Kidney tubule cell (primary cell): ENCODE measurements at regions not wholly inside any gene's neighbourhood (a gene's known extent, or its start where the extent isn't known, plus 50 kb on each side); places are given as distances from the start of the nearest gene placed in this dataset.
"Not testable (repeated sequence)": the region's sequence is repeated elsewhere in the genome, so short reads cannot be mapped to it uniquely, and the experiment has no call there.

Source experiments
- DNase-seq: peaks from one replicate; pipeline ENCODE4 v3.0.0-alpha.2; 2018; ENCODE audit warnings: low spot score

DNA sequence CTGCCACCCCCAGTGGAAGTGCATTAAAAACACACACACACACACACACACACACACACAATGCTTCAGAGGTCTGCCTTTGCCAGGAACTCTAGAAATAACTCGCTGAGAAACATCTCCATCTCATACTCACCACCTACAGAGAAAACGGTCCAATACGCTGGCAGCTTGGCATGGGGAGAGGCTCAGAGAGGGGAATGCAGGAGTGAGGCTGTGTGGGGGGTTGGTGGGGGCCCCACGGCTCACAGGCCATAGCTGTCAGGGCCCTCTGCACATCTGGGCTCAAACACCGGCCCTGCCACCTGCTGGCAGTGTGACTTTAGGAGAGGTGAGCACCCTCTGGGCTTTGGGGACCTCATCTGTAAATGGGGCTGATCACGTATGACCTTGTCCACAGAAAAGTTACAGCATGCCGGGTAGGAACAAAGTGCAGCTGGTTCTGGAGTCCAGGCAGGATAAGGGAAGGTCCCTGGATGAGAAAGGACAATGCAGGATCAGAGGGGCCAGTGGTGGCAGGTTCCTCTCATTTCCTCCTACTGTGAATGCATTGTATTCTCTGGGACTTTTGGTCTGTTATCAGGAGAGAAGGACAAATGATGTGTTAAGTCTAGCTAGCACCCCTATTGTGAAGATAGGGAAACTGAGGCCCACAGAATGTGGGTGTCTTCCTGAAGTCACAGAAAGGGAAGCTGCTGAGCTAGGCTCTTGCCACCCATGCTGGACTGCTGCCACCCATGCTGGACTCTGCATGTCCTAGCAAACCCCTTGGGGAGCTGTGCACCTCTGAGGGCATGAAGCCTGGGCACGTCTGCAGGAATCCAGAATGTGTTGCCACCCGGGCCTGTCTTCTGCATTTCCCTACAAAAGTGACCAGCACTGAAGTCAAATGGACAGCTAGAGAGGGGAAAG, 404.6 kb downstream of the RPS24 start:
- no peak for DNase-seq

DNA sequence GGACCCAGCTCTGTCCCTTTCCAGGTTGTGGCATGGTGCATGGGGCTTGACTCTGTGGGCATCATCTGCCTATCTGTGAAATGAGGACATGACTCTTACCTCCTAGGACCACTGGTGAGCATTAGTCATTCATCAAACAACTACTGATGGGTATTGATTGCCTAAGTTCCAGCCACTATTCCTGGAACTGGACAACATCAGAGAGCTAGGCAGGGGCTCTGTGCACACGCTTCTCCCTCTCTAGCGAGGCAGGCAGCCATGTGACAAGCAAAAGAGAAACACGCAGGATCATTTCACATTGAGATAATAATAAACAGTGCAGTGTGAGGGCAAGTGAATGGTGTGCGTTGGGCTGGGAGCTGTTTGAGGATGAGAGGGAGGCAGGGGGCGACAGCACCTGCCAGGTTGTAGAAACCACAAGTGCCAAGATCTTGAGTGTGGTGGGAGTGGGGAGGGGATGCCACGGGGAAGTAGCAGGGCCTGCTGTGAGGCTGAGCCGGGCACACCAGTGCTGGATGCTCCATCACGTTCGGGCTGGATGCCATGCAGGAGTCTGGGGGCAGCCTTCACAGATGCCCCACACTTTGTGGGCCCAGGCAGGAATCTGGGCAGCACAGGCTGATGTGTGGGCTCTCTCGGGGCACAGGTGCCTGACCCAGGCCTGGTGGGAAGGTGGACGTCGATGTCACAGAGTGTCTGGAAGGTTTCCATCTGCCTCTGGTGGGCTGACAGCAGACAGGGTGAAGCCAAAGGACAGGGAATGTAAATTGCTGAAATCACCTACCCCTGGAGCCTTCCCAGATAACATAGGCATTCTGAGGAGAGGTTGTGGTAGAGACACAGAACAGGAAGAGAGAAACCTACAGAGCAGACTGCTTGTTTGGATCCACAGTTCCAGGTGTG, 405.5 kb downstream of the RPS24 start:
- DNase-seq, result no peak

DNA sequence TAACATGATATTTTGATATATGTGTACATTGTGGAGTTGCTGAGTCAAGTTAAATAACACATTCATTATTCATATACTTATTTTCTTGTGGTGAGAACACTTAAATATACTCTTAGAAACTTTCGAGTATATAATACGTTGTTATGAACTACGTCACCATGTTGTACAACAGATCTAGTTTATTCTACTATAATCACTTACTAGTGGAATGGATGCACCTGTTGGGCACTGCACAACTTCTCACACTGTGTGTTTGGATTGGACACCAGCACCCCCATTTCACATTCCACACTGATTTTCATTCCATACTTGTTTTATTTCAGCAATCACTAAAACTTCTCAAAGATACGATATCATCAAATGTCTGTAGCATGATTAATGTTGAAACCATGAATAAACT, 407.3 kb downstream of the RPS24 start:
- no peak for DNase-seq

GRCh38 chr10:78441694-78442093, 408.0 kb downstream of the RPS24 start:
- DNase-seq, result no peak

- no peak for DNase-seq
Observed at GRCh38 chr10:78442836-78443550, 409.3 kb downstream of the RPS24 start.

- DNase-seq, result no peak
Observed at GRCh38 chr10:78443900-78444571, 410.4 kb downstream of the RPS24 start.

- DNase-seq, result not testable (repeated sequence)
Observed at GRCh38 chr10:78444741-78445140, 411.1 kb downstream of the RPS24 start.

- DNase-seq, result no peak
Observed at GRCh38 chr10:78445308-78445707, 411.6 kb downstream of the RPS24 start.

- DNase-seq, result no peak
Observed at GRCh38 chr10:78448470-78448869, 414.8 kb downstream of the RPS24 start.

DNA sequence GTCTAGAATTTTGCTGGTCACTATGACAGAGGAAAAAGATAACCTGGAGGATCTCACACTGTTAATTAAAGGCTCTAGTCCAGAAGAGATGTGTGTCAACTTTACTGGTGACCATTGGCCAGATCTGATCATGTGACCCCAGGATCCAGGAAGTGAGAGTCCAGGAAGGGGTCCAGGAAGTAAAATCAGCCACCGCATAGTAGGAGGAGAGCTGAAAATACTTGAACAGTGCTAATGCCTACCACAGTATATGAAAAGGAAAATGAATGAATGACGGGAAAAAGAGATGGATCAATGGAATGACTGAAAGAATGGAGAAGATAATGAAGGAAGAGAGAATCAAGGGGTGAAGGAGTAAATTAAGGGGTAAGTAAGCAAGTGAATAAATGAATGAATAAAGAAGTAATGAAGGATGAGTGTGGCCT, 415.3 kb downstream of the RPS24 start:
- no peak for DNase-seq

DNA sequence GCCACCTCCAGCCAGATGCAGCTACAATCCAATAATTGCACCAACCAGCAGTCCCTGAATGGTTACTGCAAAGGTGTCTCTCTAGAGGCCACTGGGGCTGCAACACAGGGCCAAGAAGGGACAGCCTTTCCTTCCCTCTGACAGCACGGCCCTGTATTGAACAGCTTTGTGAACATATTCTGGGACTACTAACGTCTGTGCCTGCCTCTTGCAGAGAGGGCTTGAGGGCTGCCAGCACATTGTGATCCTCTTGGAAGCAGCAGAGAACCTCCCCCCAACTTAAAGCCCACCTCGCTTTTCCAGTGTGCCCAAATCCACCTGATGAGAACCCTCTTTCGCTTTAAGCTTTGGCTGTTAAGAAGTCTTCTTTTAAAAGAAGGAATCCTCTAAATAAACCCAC, 415.9 kb downstream of the RPS24 start:
- no peak for DNase-seq

DNA sequence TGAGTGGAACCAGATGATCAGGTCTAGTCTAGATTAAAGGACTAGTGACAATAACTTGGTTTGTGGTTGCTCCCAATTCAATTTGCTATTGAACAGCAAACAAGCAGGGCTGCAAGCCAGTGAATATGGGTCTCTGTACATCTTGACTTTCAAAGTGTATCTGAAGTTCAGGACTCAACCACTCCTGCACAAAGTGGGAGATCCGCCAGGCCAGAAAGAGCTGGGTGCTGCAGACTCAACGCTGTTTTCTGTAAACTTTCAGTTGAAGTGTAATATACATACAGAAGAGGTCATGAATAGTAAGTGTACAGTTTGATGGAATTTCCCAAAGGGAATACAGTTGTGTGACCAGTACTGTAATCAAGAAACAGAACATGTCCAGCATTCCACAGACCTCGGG, 416.6 kb downstream of the RPS24 start:
- no peak for DNase-seq

DNA sequence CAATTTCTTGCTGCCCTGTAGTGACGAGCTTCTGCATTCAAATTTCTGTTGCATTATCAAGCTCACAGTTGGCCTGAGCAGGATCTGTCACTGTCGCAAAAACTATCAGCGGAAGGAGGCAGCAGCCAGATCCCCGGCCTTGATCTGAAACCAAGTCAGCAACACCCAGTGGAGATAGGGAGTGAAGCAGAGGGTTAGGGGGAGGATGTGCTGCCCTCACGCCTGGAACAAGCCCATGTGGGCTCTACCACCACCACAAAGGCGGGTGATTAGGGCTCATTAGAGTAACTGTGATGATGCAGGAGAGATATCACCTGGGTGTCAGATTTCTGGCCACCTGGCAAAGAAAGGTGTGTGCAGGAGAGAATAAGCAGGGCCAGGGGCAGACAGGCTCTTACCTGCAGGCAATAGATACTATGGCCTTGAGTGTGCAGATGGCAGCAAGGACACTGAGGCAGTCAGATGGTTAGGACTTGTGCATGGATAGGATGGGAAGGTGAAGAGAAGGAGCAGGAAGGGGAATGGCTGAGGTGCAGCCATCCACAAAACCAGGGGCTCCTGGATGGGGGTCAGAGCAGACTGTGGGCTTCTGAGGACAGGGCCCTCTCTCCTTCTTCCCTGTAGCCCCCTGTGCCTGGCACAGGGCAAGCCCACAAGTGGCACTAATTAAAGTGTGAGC, 417.3 kb downstream of the RPS24 start:
- no peak for DNase-seq

DNA sequence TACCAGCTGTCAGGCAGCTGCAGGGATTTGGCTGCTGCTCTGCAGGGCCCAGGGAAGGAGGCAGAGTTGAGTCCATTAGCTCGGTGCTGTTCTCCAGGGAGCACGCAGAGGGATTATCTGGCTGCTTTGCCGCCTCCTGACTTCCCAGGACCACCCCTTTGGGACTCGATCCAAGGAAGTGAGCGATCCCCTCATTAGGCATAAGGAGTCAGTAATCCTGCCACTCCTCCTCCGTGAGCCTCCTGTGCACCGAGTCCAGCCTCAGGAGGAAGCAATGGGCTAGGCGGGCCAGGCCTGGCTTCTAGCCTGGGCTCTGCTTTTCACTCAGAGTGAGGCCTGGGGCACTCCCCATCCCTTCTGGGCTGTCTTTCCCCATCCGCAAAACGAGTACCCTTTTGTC, 417.9 kb downstream of the RPS24 start:
- DNase-seq, result no peak

- DNase-seq, result no peak
Observed at GRCh38 chr10:78454123-78454645, 420.5 kb downstream of the RPS24 start.

- DNase-seq, result no peak
Observed at GRCh38 chr10:78455236-78455635, 421.6 kb downstream of the RPS24 start.

DNA sequence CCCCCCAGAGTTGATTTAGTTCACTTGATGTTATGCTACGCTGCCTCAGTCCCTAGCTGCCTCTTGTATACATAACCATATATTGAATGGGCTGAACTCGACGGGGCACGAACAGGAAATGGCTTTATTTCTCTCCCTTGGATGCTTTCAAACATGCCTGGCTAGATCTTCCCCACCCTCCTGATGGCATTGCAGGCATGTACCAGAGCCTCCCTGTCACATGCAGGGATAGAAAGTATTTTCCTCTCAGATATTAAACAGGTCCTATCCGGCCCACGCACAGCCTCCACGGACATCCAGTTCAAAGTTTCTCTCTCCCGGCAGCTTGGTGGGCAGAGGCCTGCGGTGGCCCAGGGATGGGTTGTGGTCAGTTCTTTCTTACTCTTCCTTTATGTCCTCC, 422.1 kb downstream of the RPS24 start:
- DNase-seq, result no peak

GRCh38 chr10:78456649-78457400, 423.2 kb downstream of the RPS24 start:
- DNase-seq, result no peak

GRCh38 chr10:78457804-78458482, 424.3 kb downstream of the RPS24 start:
- peak; percentile 17 for DNase-seq
